ENCODE measurements at regions not wholly inside any gene's neighbourhood (a gene's known extent, or its start where the extent isn't known, plus 50 kb on each side); places are given as distances from the start of the nearest gene placed in this dataset.
"Not testable (repeated sequence)": the region's sequence is repeated elsewhere in the genome, so short reads cannot be mapped to it uniquely, and the experiment has no call there.

DNA sequence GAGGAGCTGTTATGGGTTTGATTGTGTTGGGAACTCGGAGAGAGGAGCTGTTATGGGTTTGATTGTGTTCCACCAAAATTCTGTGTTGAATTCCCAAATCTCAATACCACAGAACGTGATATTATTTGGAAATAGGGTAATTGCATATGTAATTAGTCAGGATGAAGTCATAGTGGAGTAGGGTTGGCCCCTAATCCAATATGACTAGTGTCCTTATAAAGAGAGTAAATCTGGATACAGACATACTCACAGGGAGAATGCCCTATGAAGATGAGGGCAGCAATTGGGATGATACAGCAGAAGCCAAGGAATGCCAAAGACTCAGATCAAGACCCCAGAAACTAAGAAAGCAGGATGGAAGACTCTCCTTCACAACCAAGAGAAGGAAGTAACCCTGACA, 1023.2 kb upstream of the ZEB2 start:
- TF ChIP-seq, protein P1, sequence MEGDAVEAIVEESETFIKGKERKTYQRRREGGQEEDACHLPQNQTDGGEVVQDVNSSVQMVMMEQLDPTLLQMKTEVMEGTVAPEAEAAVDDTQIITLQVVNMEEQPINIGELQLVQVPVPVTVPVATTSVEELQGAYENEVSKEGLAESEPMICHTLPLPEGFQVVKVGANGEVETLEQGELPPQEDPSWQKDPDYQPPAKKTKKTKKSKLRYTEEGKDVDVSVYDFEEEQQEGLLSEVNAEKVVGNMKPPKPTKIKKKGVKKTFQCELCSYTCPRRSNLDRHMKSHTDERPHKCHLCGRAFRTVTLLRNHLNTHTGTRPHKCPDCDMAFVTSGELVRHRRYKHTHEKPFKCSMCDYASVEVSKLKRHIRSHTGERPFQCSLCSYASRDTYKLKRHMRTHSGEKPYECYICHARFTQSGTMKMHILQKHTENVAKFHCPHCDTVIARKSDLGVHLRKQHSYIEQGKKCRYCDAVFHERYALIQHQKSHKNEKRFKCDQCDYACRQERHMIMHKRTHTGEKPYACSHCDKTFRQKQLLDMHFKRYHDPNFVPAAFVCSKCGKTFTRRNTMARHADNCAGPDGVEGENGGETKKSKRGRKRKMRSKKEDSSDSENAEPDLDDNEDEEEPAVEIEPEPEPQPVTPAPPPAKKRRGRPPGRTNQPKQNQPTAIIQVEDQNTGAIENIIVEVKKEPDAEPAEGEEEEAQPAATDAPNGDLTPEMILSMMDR (IDR thresholded peaks at IDR 0.05; ENCODE audit: insufficient read depth, low read depth, low read length), result no peak
- DNase-seq (ENCODE audit: low read depth), result no peak
- no peak overlapping the region for H3K4me3 ChIP-seq (ENCODE audit: low read depth, low read length)

DNA sequence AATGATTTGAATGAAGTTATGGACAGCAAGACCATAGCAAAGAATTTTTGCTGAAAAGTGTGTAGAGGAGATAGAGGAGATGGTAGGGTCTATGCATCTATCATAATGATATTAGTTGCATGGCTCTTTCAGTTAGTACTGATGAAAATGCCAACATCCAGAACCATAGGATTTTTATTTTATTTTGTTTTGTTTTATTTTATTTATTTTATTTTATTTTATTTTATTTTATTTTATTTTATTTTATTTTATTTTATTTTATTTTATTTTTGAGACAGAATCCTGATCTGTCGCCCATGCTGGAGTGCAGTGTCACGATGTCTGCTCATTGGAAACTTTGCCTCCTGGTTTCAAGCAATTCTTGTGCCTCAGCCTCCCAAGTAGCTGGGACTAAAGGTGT, 1021.1 kb upstream of the ZEB2 start:
- TF ChIP-seq, protein P1 (IDR thresholded peaks at IDR 0.05; ENCODE audit: insufficient read depth, low read depth, low read length), result no peak
- no peak for DNase-seq (ENCODE audit: low read depth)
- no peak overlapping the region for H3K4me3 ChIP-seq (ENCODE audit: low read depth, low read length)

DNA sequence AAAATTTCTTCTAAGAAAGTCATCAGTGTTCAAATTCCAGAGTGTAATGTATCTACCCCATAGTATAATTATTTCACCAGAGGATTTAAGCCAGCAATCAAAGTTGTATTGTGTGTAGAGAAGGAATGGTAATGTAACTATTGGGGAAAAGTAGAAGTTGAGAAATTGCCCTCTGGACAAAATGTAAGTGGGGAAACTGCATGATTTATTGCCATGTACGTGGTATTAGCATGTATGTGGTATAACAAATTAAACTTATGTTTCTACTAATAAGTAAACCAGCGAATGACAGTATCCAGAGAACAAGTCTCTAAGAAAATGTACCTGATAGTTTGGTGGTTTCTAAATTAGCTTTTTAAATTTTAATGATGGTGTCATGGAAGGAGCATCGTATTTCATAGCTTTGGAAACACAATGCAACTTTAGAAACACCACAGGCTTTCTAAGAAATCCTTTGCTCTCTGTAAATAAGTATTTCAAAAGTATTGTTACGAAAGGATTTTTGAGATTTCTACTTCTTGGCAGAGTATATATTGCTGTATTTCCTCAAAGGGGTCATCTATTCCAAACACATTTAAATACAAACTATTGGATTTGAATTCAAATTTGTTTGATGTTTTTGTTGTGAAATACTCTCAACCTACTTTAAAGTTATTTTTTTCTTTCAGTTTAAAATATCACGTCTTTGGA, 1018.9 kb upstream of the ZEB2 start:
- peak; percentile 14 for DNase-seq (ENCODE audit: low read depth)
- no peak overlapping the region for H3K4me3 ChIP-seq (ENCODE audit: low read depth, low read length)
- TF ChIP-seq, protein P1 (IDR thresholded peaks at IDR 0.05; ENCODE audit: insufficient read depth, low read depth, low read length), result no peak

DNA sequence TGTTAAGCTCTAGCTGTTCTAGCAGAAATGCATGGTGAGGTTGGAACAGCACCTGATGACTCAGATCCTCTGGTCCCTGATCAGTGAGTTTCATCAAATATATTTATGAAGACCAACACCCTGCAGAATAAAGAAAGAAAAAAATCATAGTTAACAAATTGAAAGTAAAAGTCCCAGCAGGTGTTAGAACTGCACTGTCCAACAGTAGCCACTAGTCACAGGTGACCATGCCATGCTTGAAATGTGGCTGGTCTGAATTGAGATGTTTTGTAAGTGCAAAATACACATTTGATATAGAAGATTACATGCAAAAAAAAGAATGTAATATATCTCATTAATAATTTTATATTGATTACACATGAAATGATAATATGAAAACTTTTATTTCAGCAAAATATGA, 1010.7 kb upstream of the ZEB2 start:
- TF ChIP-seq, protein P1 (IDR thresholded peaks at IDR 0.05; ENCODE audit: insufficient read depth, low read depth, low read length), result no peak
- DNase-seq (ENCODE audit: low read depth), result no peak
- no peak overlapping the region for H3K4me3 ChIP-seq (ENCODE audit: low read depth, low read length)

DNA sequence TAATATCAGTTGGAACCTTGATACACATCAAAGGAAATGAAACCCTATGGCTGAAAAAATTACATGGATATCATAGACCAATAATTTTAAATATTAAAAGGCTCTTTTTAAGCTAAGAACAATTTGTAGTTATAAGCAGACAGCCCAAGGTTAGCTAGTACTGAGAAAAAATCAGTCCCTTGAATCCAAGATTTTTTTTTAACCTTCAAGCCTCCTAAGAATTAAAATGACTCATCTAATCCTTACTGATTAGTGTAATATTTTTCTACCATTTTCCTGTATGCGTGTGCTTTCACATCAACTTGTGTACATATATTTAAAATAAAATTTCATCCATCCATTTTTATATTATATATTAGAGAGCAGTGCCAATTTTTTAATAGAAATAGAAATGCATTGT, 1004.9 kb upstream of the ZEB2 start:
- H3K4me3 ChIP-seq (ENCODE audit: low read depth, low read length), result no peak overlapping the region
- DNase-seq (ENCODE audit: low read depth), result no peak
- TF ChIP-seq, protein P1 (IDR thresholded peaks at IDR 0.05; ENCODE audit: insufficient read depth, low read depth, low read length), result no peak

DNA sequence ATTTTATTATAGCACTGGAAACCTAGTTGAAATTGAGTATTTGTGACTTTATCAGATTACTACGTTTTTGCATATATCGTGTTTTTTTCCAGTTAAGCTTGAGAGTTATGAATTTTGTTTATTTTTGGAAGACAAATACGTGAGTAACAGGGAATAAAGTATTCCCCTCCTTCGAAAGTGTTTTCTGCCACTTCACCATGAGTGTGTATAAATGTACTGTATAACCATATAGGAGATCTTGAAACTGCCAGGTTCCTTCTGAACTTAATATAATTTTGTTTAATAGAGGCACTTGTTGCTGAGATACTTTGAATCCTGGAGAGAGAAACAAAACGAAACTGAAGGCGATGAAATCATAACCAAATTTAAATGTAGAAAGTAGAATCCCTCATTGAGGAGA, 1004.4 kb upstream of the ZEB2 start:
- TF ChIP-seq, protein P1 (IDR thresholded peaks at IDR 0.05; ENCODE audit: insufficient read depth, low read depth, low read length), result no peak
- H3K4me3 ChIP-seq (ENCODE audit: low read depth, low read length), result no peak overlapping the region
- no peak for DNase-seq (ENCODE audit: low read depth)

DNA sequence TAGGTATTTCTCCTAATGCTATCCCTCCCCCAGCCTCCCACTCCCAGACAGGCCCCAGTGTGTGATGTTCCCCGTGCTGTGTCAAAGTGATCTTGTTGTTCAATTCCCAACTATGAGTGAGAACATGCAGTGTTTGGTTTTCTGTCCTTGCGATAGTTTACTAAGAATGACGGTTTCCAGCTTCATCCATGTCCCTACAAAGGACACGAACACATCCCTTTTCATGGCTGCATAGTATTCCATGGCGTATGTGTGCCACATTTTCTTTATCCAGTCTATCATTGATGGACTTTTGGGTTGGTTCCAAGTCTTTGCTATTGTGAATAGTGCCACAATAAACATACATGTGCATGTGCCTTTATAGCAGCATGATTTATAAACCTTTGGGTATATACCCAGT, 999.3 kb upstream of the ZEB2 start:
- DNase-seq (ENCODE audit: low read depth); H3K4me3 ChIP-seq (ENCODE audit: low read depth, low read length): not testable (repeated sequence)
